ENCODE measurements at regions not wholly inside any gene's neighbourhood (a gene's known extent, or its start where the extent isn't known, plus 50 kb on each side); places are given as distances from the start of the nearest gene placed in this dataset.

GRCh38 chr9:100803956-100804355 lies 224.6 kb upstream of the PLPPR1 start:
- TF ChIP-seq TAF1 (IDR thresholded peaks at IDR 0.05; ENCODE audit: borderline replicate concordance, insufficient read depth, low read length) = no peak
- no peak for TF ChIP-seq POLR2AphosphoS5 (IDR thresholded peaks at IDR 0.05; ENCODE audit: low read depth, low read length)
